Spleen (tissue), 11 donors: ENCODE measurements at regions not wholly inside any gene's neighbourhood (a gene's known extent, or its start where the extent isn't known, plus 50 kb on each side); places are given as distances from the start of the nearest gene placed in this dataset.
A peak's percentile ranks its signal among the peaks of the same experiment; 100 is the strongest.

Source experiments
- DNase-seq: peaks from one replicate; pipeline ENCODE4 v3.0.0-alpha.2; 2020
- H3K27ac ChIP-seq, 8 donors: fragments of 200-600 bp; sonication (generic) in 7 of 8; 1 replicate in 4 of 8; 2 replicates in 4 of 8; pipeline versions ENCODE4 v1.5.0 to v1.8.0; 2016 to 2021; ENCODE audit warnings: inconsistent platforms in 4 of 8, mild to moderate bottlenecking in 4 of 8, moderate library complexity in 1 of 8
- H3K27me3 ChIP-seq, 7 donors: fragments of 200-600 bp; sonication (generic) in 6 of 7; replicated peaks in 1 of 7; 1 replicate in 4 of 7; 2 replicates in 3 of 7; pipeline versions ENCODE4 v1.5.0 to v1.8.0; 2016 to 2021; ENCODE audit warnings: inconsistent platforms in 3 of 7, mild to moderate bottlenecking in 1 of 7
- H3K36me3 ChIP-seq, 6 donors: fragments of 200-600 bp; sonication (generic) in 5 of 6; 1 replicate in 4 of 6; 2 replicates in 2 of 6; pipeline versions ENCODE4 v1.5.0 to v1.8.0; 2016 to 2021; ENCODE audit warnings: inconsistent platforms in 2 of 6
- H3K4me1 ChIP-seq, 6 donors: fragments of 200-600 bp; sonication (generic) in 5 of 6; 1 replicate in 3 of 6; 2 replicates in 3 of 6; pipeline versions ENCODE4 v1.5.0 to v1.8.0; 2016 to 2021; ENCODE audit warnings: inconsistent platforms in 3 of 6
- H3K4me3 ChIP-seq, 8 donors: fragments of 200-600 bp; sonication (generic) in 7 of 8; 1 replicate in 4 of 8; 2 replicates in 4 of 8; pipeline versions ENCODE4 v1.5.0 to v1.8.0; 2016 to 2021; ENCODE audit warnings: inconsistent platforms in 4 of 8, mild to moderate bottlenecking in 4 of 8, moderate library complexity in 2 of 8
- H3K9me3 ChIP-seq, 8 donors: fragments of 200-600 bp; sonication (generic) in 7 of 8; 1 replicate in 4 of 8; 2 replicates in 4 of 8; pipeline versions ENCODE4 v1.5.0 to v1.8.0; 2016 to 2021; ENCODE audit warnings: inconsistent platforms in 4 of 8
- CTCF ChIP-seq, 11 experiments: fragments of 200-600 bp in 7 of 11; fragments of 450-650 bp in 4 of 11; sonication (generic) in 4 of 11; IDR thresholded peaks in 8 of 11; conservative IDR thresholded peaks in 3 of 11; 1 replicate in 7 of 11; 2 replicates in 4 of 11; pipeline versions ENCODE4 v1.4.0 to v1.8.0; 2016 to 2021; ENCODE audit warnings: antibody characterized with exemption in 11 of 11, inconsistent platforms in 4 of 11, mild to moderate bottlenecking in 1 of 11
- POLR2A ChIP-seq, 3 donors: fragments of 450-650 bp; IDR thresholded peaks; one replicate each; pipeline ENCODE4 v1.5.1; 2017; ENCODE audit warnings: antibody characterized with exemption in 3 of 3, mild to moderate bottlenecking in 1 of 3
- POLR2AphosphoS5 ChIP-seq, 3 donors: sonication (generic); formaldehyde crosslinking; IDR thresholded peaks; one replicate each; pipeline ENCODE4 v1.5.1; 2017; ENCODE audit warnings: antibody characterized with exemption in 3 of 3
- WGBS, 5 donors: extraction: QIAGEN DNeasy Blood & Tissue Kit in 3 of 5; methylation state at CpG; one replicate each; pipeline versions ENCODE4 v1.1.5 to v1.1.7; 2013 to 2018; 5-methylcytosine and 5-hydroxymethylcytosine counted together
- intact Hi-C: fragments of 100-400 bp; cut with DNase I; formaldehyde crosslinking; loops from one replicate; pipeline ENCODE4 v1.15.0; 2023; ENCODE audit warnings: low total_unique reads
- donor health status: healthy with polysubstance abuse.
- donor health status: DM: no; HTN: no; CAD: no; lungs with moderate emphysema.
- donor health status: DM: no; HTN: no; CAD: no.
- donor health status: Bipolar disorder and iron deficiency.
- donor health status: healthy.
- donor health status: DM: no; HTN: no; CAD: no.
- donor health status: DM: yes; HTN: yes; CAD: no.

- no peak for TF ChIP-seq POLR2AphosphoS5 (IDR thresholded peaks at IDR 0.05)
- no peak for TF ChIP-seq CTCF (IDR thresholded peaks at IDR 0.05 in 8 of 11, conservative IDR thresholded peaks at IDR 0.05 in 3 of 11)
- no peak for TF ChIP-seq POLR2A (IDR thresholded peaks at IDR 0.05)
- Histone ChIP-seq H3K4me3 (no peak overlapping the region), H3K27me3 (no peaks in the 10 kb centered on the region), H3K27ac (peak overlapping the region in 1 of 8 donors; percentile 51), H3K4me1 (peaks cover 0 to 14% (median 6%) of the 10 kb centered on the region in 6 donors), H3K36me3 (no peaks in the 10 kb centered on the region), H3K9me3 (no peaks in the 10 kb centered on the region)
- DNase-seq, result no peak
- WGBS, 5 donors, result 63 to 81% (median 68%) methylated on average over 6 to 7 of the region's 7 CpGs
- intact Hi-C loops, result no loop called here
Observed at GRCh38 chr17:36673637-36674277, 72.4 kb downstream of the MRM1 start.

GRCh38 chr17:36674278-36674650 is 72.9 kb downstream of the MRM1 start:
- no peak for DNase-seq
- Histone ChIP-seq H3K9me3 (no peaks in the 10 kb centered on the region), H3K27ac (peak overlapping the region in 1 of 8 donors; percentile 51), H3K4me3 (no peak overlapping the region), H3K27me3 (no peaks in the 10 kb centered on the region), H3K4me1 (peaks cover 0 to 14% (median 6%) of the 10 kb centered on the region in 6 donors), H3K36me3 (no peaks in the 10 kb centered on the region)
- 42 to 64% (median 52%) methylated on average over 4 of the region's 4 CpGs for WGBS, 5 donors
- intact Hi-C loops, result no loop called here
- TF ChIP-seq CTCF (IDR thresholded peaks at IDR 0.05 in 8 of 11, conservative IDR thresholded peaks at IDR 0.05 in 3 of 11) (no peak), POLR2AphosphoS5 (IDR thresholded peaks at IDR 0.05) (no peak), POLR2A (IDR thresholded peaks at IDR 0.05) (no peak)

GRCh38 chr17:36675250-36675649 is 73.9 kb downstream of the MRM1 start:
- H3K27me3 ChIP-seq, result no peaks in the 10 kb centered on the region
- H3K36me3 ChIP-seq, result no peaks in the 10 kb centered on the region
- peak overlapping the region in 1 of 8 donors; percentile 34 for H3K27ac ChIP-seq
- intact Hi-C loops, result no loop called here
- H3K4me1 ChIP-seq, result peaks cover 0 to 14% (median 6%) of the 10 kb centered on the region in 6 donors
- DNase-seq, result no peak
- H3K4me3 ChIP-seq, result no peak overlapping the region
- H3K9me3 ChIP-seq, result no peaks in the 10 kb centered on the region
- TF ChIP-seq CTCF (IDR thresholded peaks at IDR 0.05 in 8 of 11, conservative IDR thresholded peaks at IDR 0.05 in 3 of 11) (no peak), POLR2AphosphoS5 (IDR thresholded peaks at IDR 0.05) (no peak), POLR2A (IDR thresholded peaks at IDR 0.05) (no peak)
- 59 to 72% (median 68%) methylated on average over 6 of the region's 6 CpGs for WGBS, 5 donors

GRCh38 chr17:36675786-36676185 is 74.4 kb downstream of the MRM1 start:
- Histone ChIP-seq H3K4me1 (peaks cover 0 to 14% (median 6%) of the 10 kb centered on the region in 6 donors), H3K4me3 (no peak overlapping the region), H3K27ac (peak overlapping the region in 1 of 8 donors; percentile 34), H3K36me3 (no peaks in the 10 kb centered on the region), H3K27me3 (no peaks in the 10 kb centered on the region), H3K9me3 (no peaks in the 10 kb centered on the region)
- no peak for TF ChIP-seq POLR2AphosphoS5 (IDR thresholded peaks at IDR 0.05)
- TF ChIP-seq POLR2A (IDR thresholded peaks at IDR 0.05), result no peak
- TF ChIP-seq CTCF (IDR thresholded peaks at IDR 0.05 in 8 of 11, conservative IDR thresholded peaks at IDR 0.05 in 3 of 11), result no peak
- 34 to 62% (median 47%) methylated on average over 2 of the region's 2 CpGs for WGBS, 5 donors
- DNase-seq, result no peak
- intact Hi-C loops, result no loop called here
